Mesothelial cell of epicardium (in vitro differentiated cells): ENCODE measurements at regions not wholly inside any gene's neighbourhood (a gene's known extent, or its start where the extent isn't known, plus 50 kb on each side); places are given as distances from the start of the nearest gene placed in this dataset.

Source experiments
- DNase-seq, 2 experiments: peaks; one replicate each; pipeline ENCODE4 v3.0.0; 2021; ENCODE audit warnings: low spot score in 2 of 2; ENCODE audit not compliant: unreplicated experiment in 2 of 2
- H3K27ac Mint-ChIP-seq: 2 replicates; pipeline ENCODE4 v1.8.0; 2021; ENCODE audit warnings: mixed read lengths
- H3K27me3 Mint-ChIP-seq: 2 replicates; pipeline ENCODE4 v1.8.0; 2021; ENCODE audit warnings: low read depth, mixed read lengths
- H3K36me3 Mint-ChIP-seq: 2 replicates; pipeline ENCODE4 v1.8.0; 2021; ENCODE audit warnings: mixed read lengths
- H3K4me1 Mint-ChIP-seq: 2 replicates; pipeline ENCODE4 v1.8.0; 2021; ENCODE audit warnings: mixed read lengths
- H3K4me3 Mint-ChIP-seq: 2 replicates; pipeline ENCODE4 v1.8.0; 2021; ENCODE audit warnings: mild to moderate bottlenecking, moderate library complexity, mixed read lengths
- H3K9me3 Mint-ChIP-seq: 2 replicates; pipeline ENCODE4 v1.8.0; 2021; ENCODE audit warnings: mixed read lengths
- TF ChIP-seq, protein P1 (sequence below): fragments of 200-600 bp; sonication (generic); IDR thresholded peaks from one replicate; pipeline ENCODE4 v1.5.0; 2021; ENCODE audit warnings: antibody characterized with exemption; ENCODE audit not compliant: unreplicated experiment

- no peak for DNase-seq
- Mint-ChIP-seq H3K36me3 (no peaks in the 10 kb centered on the region), H3K27ac (no peak overlapping the region), H3K9me3 (no peaks in the 10 kb centered on the region), H3K27me3 (peaks cover 7% of the 10 kb centered on the region), H3K4me3 (no peak overlapping the region), H3K4me1 (peaks cover 27% of the 10 kb centered on the region)
- TF ChIP-seq, protein P1, sequence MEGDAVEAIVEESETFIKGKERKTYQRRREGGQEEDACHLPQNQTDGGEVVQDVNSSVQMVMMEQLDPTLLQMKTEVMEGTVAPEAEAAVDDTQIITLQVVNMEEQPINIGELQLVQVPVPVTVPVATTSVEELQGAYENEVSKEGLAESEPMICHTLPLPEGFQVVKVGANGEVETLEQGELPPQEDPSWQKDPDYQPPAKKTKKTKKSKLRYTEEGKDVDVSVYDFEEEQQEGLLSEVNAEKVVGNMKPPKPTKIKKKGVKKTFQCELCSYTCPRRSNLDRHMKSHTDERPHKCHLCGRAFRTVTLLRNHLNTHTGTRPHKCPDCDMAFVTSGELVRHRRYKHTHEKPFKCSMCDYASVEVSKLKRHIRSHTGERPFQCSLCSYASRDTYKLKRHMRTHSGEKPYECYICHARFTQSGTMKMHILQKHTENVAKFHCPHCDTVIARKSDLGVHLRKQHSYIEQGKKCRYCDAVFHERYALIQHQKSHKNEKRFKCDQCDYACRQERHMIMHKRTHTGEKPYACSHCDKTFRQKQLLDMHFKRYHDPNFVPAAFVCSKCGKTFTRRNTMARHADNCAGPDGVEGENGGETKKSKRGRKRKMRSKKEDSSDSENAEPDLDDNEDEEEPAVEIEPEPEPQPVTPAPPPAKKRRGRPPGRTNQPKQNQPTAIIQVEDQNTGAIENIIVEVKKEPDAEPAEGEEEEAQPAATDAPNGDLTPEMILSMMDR = no peak
Observed at GRCh38 chr5:171641891-171642290, 143.7 kb upstream of the SMIM23 start.

DNA sequence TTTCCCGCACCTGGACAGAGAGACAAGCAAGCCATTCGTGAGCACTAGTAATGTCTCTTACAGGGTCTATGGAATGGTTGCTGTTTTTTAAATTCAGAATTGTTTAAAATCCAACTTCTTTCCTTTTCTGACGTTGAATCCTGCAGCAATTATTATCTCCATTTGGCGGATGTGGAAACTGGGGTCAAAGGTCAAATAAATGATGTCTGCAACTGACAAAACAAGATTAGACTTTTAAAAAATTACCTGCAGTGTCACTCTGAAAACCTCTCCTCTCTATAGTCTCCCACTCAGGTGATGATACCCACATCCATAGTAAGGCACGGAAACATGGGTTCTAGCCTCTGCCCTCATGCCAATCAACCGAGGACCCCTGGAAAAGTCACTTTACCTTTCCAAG lies 142.7 kb upstream of the SMIM23 start:
- peaks cover 27% of the 10 kb centered on the region for H3K4me1 Mint-ChIP-seq

GRCh38 chr5:171644536-171644935 lies 141.1 kb upstream of the SMIM23 start:
- TF ChIP-seq, protein P1 = no peak
- Mint-ChIP-seq H3K27me3 (peaks cover 10% of the 10 kb centered on the region), H3K9me3 (no peaks in the 10 kb centered on the region), H3K27ac (no peak overlapping the region), H3K4me3 (no peak overlapping the region), H3K36me3 (no peaks in the 10 kb centered on the region), H3K4me1 (peaks cover 27% of the 10 kb centered on the region)
- DNase-seq = no peak

More for the DNA sequence above, 142.7 kb upstream of the SMIM23 start:
- H3K27me3 Mint-ChIP-seq = peaks cover 10% of the 10 kb centered on the region
- H3K27ac Mint-ChIP-seq = no peak overlapping the region
- no peaks in the 10 kb centered on the region for H3K9me3 Mint-ChIP-seq
- H3K36me3 Mint-ChIP-seq = no peaks in the 10 kb centered on the region
- TF ChIP-seq, protein P1 = no peak
- DNase-seq = no peak
- no peak overlapping the region for H3K4me3 Mint-ChIP-seq

- TF ChIP-seq, protein P1 = no peak
- H3K27ac Mint-ChIP-seq = no peak overlapping the region
- no peaks in the 10 kb centered on the region for H3K36me3 Mint-ChIP-seq
- peaks cover 10% of the 10 kb centered on the region for H3K27me3 Mint-ChIP-seq
- H3K4me1 Mint-ChIP-seq = peaks cover 25% of the 10 kb centered on the region
- DNase-seq = no peak
- no peaks in the 10 kb centered on the region for H3K9me3 Mint-ChIP-seq
- H3K4me3 Mint-ChIP-seq = no peak overlapping the region
Observed at GRCh38 chr5:171646102-171647042, 139.2 kb upstream of the SMIM23 start.

- no peak overlapping the region for H3K27ac Mint-ChIP-seq
- peaks cover 25% of the 10 kb centered on the region for H3K4me1 Mint-ChIP-seq
- H3K4me3 Mint-ChIP-seq = no peak overlapping the region
- no peaks in the 10 kb centered on the region for H3K36me3 Mint-ChIP-seq
- DNase-seq = no peak
- TF ChIP-seq, protein P1 = no peak
- H3K27me3 Mint-ChIP-seq = peaks cover 10% of the 10 kb centered on the region
- no peaks in the 10 kb centered on the region for H3K9me3 Mint-ChIP-seq
Observed at GRCh38 chr5:171647043-171647903, 138.3 kb upstream of the SMIM23 start.
